H1 (cell line): ENCODE measurements at regions not wholly inside any gene's neighbourhood (a gene's known extent, or its start where the extent isn't known, plus 50 kb on each side); places are given as distances from the start of the nearest gene placed in this dataset.

ENCODE experiments used
- KDM1A ChIP-seq: fragments of 200-600, 300-600 bp; sonication (generic); IDR thresholded peaks from 2 replicates; pipeline ENCODE4 v1.7.1; 2016; ENCODE audit warnings: mild to moderate bottlenecking, low read length, borderline replicate concordance

DNA sequence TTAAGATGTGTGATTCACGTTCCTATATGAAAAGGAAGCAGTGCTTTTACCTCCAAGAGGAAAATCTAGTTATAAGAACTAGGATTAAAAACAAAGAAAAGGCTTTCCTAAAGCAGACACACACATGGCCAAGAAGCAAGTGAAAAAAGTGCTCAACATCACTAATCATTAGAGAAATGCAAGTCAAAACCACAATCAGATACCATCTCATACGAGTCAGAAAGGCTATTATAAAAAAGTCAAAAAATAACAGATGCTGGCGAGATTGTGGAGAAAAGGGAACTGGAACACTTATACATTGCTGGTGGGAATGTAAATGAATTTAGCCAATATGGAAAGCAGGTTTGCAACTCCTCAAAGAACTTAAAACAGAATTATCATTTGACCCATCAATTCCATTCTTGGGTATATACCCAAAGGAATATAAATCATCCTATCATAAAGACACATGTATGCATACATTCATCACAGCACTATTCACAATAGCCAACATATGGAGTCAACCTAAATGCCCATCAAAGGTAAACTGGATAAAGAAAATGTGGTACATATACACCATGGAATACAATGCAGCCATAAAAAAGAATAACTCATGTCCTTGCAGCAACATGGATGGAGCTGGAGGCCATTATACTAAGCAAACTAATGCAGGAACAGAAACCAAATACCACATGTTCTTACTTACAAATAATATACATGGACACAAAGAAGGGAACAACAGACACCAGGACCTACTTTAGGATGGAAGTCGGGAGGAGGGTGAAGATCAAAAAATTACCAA, 285.3 kb downstream of the RAD51AP2 start (continued):
- TF ChIP-seq KDM1A, result no peak
